Memory B cell (primary cell): ENCODE measurements at regions not wholly inside any gene's neighbourhood (a gene's known extent, or its start where the extent isn't known, plus 50 kb on each side); places are given as distances from the start of the nearest gene placed in this dataset.

Experiments used
- ATAC-seq: fragments of 150-1000 bp; cut with Tn5 transposase; 2 replicates; pipeline ENCODE4 v1.10.0; 2021; ENCODE audit warnings: low read depth, mild to moderate bottlenecking, moderate library complexity
- DNase-seq, 2 donors: peaks; one replicate each; pipeline ENCODE4 v3.0.0; 2022; ENCODE audit warnings: low spot score in 2 of 2
- H3K27ac Mint-ChIP-seq: one replicate; pipeline ENCODE4 v1.8.0; 2022; ENCODE audit warnings: mild to moderate bottlenecking, moderate library complexity, mixed read lengths
- H3K27me3 Mint-ChIP-seq: one replicate; pipeline ENCODE4 v1.8.0; 2022; ENCODE audit warnings: mixed read lengths
- H3K36me3 Mint-ChIP-seq: one replicate; pipeline ENCODE4 v1.8.0; 2022; ENCODE audit warnings: mild to moderate bottlenecking, mixed read lengths
- H3K4me1 Mint-ChIP-seq: one replicate; pipeline ENCODE4 v1.8.0; 2022; ENCODE audit warnings: mixed read lengths
- H3K4me3 Mint-ChIP-seq: one replicate; pipeline ENCODE4 v1.8.0; 2022; ENCODE audit warnings: mild to moderate bottlenecking, moderate library complexity, mixed read lengths
- H3K9me3 Mint-ChIP-seq: one replicate; pipeline ENCODE4 v1.8.0; 2022; ENCODE audit warnings: mixed read lengths

DNA sequence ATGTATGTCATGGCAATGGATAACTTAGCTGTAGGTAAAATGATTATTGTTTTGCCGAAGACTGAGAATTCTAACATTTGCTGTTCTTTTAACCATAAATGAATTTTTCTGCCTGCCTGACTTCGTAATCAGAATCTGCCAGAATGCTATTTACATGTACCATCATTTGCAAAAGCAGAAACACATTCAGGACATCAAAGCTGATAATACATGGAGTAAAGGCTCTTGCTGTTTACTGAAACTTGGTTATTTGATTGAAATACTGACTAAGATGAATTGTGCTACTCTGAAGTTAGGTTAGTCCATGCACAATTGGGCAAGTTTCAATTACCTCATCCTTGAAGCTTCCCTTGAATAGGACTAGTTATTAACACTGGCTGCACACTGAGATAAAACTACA, 293.8 kb downstream of the PLA2G4A start:
- DNase-seq, result no peak
- no peaks in the 10 kb centered on the region for H3K36me3 Mint-ChIP-seq
- no peak overlapping the region for H3K27ac Mint-ChIP-seq
- H3K9me3 Mint-ChIP-seq, result peaks cover under 1% of the 10 kb centered on the region
- H3K4me1 Mint-ChIP-seq, result no peaks in the 10 kb centered on the region
- H3K4me3 Mint-ChIP-seq, result no peak overlapping the region
- ATAC-seq, result no peak
- H3K27me3 Mint-ChIP-seq, result no peaks in the 10 kb centered on the region

DNA sequence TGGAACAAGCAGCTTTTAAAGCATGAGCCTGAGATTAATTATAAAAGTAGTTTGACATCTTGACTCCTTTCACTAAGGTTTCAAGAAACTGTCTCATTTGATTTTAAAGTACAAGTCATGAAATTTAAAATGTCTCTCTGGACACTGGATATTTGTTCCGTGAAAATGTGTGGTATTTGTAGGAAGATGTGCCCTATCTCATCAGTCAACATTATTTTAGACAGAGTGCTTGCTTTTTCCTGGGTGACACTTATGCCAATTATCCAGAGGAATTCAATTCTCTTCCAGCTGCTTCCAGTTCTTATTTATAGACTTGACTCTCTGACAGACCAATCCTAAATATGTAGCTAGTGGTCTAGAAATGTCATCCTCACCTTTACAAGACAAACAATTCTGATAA, 300.4 kb downstream of the PLA2G4A start:
- H3K27me3 Mint-ChIP-seq, result no peaks in the 10 kb centered on the region

DNA sequence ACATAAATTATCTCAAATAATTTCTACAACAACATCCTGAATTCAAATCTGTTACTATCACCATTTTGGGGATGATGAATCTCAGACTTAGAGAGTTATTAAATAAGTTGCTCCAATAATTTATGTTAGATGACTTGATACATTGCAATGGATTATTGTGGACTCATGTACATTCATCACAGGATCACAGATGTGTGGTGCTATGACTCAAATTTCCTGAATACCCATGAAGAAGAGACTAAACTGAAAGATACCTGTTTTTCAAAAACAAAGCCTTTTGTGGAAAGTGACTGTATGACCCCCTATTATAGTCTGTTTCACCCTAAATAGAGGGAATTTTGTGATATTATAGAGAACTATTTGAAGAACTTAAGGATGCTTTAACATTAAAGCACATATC, 315.0 kb downstream of the PLA2G4A start:
- no peak overlapping the region for H3K27ac Mint-ChIP-seq
- H3K4me3 Mint-ChIP-seq, result no peak overlapping the region
- peaks cover 13% of the 10 kb centered on the region for H3K9me3 Mint-ChIP-seq
- ATAC-seq, result no peak
- no peaks in the 10 kb centered on the region for H3K27me3 Mint-ChIP-seq
- no peak for DNase-seq
- H3K36me3 Mint-ChIP-seq, result no peaks in the 10 kb centered on the region
- H3K4me1 Mint-ChIP-seq, result no peaks in the 10 kb centered on the region

More for the DNA sequence above, 300.4 kb downstream of the PLA2G4A start:
- H3K27ac Mint-ChIP-seq, result no peak overlapping the region
- no peak overlapping the region for H3K4me3 Mint-ChIP-seq
- ATAC-seq (no peak), DNase-seq (no peak)
- no peaks in the 10 kb centered on the region for H3K4me1 Mint-ChIP-seq
- peaks cover 4% of the 10 kb centered on the region for H3K9me3 Mint-ChIP-seq
- no peaks in the 10 kb centered on the region for H3K36me3 Mint-ChIP-seq

DNA sequence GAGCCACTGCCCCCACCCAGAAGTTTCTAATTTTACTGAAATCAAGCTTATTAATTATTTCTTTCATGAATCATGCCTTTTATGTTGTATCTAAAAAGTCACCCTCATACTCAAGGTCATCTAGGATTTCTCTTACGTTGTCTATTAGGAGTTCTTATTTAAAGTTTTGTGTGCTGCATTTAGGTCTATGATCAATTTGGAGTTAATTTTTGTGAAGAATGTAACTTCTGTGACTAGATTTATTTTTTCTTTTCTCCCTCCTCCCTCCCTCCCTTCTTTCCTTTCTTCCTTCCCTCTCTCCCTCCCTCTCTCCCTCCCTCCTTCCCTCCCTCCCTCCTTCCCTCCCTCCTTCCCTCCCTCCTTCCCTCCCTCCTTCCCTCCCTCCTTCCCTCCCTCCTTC, 317.6 kb downstream of the PLA2G4A start:
- no peaks in the 10 kb centered on the region for H3K4me1 Mint-ChIP-seq
- H3K27ac Mint-ChIP-seq, result no peak overlapping the region
- H3K4me3 Mint-ChIP-seq, result no peak overlapping the region

GRCh38 chr1:187151555-187151954, 322.8 kb downstream of the PLA2G4A start:
- ATAC-seq (no peak), DNase-seq (no peak)
- Mint-ChIP-seq H3K9me3 (peaks cover 17% of the 10 kb centered on the region), H3K27me3 (no peaks in the 10 kb centered on the region), H3K4me1 (no peaks in the 10 kb centered on the region), H3K4me3 (no peak overlapping the region), H3K27ac (no peak overlapping the region), H3K36me3 (peaks cover 2% of the 10 kb centered on the region)

More for the DNA sequence above, 317.6 kb downstream of the PLA2G4A start:
- no peaks in the 10 kb centered on the region for H3K36me3 Mint-ChIP-seq
- ATAC-seq (no peak), DNase-seq (no peak)
- peaks cover 17% of the 10 kb centered on the region for H3K9me3 Mint-ChIP-seq
- H3K27me3 Mint-ChIP-seq, result no peaks in the 10 kb centered on the region

DNA sequence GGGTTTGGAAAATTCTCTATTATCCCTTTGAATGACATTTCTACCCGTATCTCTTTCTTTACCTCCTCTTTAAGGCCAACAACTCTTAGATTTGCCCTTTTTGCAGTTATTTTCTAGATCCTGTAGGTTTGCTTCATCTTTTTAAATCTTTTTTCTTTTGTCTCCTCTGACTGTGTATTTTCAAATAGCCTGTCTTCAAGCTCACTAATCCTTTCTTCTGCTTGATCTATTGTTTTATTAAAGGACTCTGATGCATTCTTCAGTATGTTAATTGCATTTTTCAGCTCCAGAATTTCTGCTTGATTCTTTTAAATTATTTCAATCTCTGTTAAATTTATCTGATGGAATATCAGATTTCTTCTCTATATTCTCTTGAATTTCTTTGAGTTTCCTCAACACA, 324.3 kb downstream of the PLA2G4A start:
- Mint-ChIP-seq H3K9me3 (peaks cover 11% of the 10 kb centered on the region), H3K27me3 (no peaks in the 10 kb centered on the region), H3K4me1 (no peaks in the 10 kb centered on the region), H3K27ac (no peak overlapping the region), H3K36me3 (peaks cover 2% of the 10 kb centered on the region), H3K4me3 (no peak overlapping the region)
- DNase-seq, result no peak
- no peak for ATAC-seq

- Mint-ChIP-seq H3K27ac (no peak overlapping the region), H3K36me3 (no peaks in the 10 kb centered on the region), H3K4me1 (no peaks in the 10 kb centered on the region), H3K27me3 (no peaks in the 10 kb centered on the region), H3K4me3 (no peak overlapping the region), H3K9me3 (peaks cover 1% of the 10 kb centered on the region)
- ATAC-seq, result no peak
- no peak for DNase-seq
These were observed 328.4 kb downstream of the PLA2G4A start for GRCh38 chr1:187157115-187157514.

DNA sequence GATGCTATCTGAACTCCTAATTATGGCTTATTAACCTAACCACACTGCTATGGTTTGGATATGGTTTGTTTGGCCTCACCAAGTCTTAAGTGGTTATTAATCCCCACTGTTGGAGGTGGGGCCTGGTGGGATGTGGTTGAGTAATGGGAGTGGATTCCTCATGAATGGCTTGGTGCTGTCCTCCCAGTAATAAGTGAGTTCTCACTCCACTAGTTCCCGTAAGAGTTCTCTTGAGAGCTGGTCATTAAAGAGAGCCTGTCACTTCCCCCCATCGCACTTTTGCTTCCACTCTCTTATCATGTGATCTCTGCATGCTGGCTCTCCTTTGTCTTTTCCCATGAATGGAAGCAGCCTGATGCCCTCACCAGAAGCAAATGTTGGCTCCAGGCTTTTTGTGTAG, 328.8 kb downstream of the PLA2G4A start:
- no peaks in the 10 kb centered on the region for H3K9me3 Mint-ChIP-seq
- no peak for ATAC-seq
- no peaks in the 10 kb centered on the region for H3K27me3 Mint-ChIP-seq
- no peaks in the 10 kb centered on the region for H3K4me1 Mint-ChIP-seq
- no peak for DNase-seq
- H3K27ac Mint-ChIP-seq, result no peak overlapping the region
- H3K36me3 Mint-ChIP-seq, result no peaks in the 10 kb centered on the region
- H3K4me3 Mint-ChIP-seq, result no peak overlapping the region

GRCh38 chr1:187167555-187167954, 338.8 kb downstream of the PLA2G4A start:
- no peak for DNase-seq
- Mint-ChIP-seq H3K27me3 (no peaks in the 10 kb centered on the region), H3K9me3 (peaks cover 3% of the 10 kb centered on the region), H3K27ac (no peak overlapping the region), H3K36me3 (no peaks in the 10 kb centered on the region), H3K4me1 (no peaks in the 10 kb centered on the region), H3K4me3 (no peak overlapping the region)
- ATAC-seq, result no peak

GRCh38 chr1:187168297-187168696, 339.5 kb downstream of the PLA2G4A start:
- Mint-ChIP-seq H3K27me3 (no peaks in the 10 kb centered on the region), H3K4me3 (no peak overlapping the region), H3K27ac (no peak overlapping the region), H3K36me3 (no peaks in the 10 kb centered on the region), H3K9me3 (peaks cover 2% of the 10 kb centered on the region), H3K4me1 (no peaks in the 10 kb centered on the region)
- DNase-seq, result no peak
- no peak for ATAC-seq

- DNase-seq, result no peak
- Mint-ChIP-seq H3K4me3 (no peak overlapping the region), H3K27me3 (no peaks in the 10 kb centered on the region), H3K9me3 (peaks cover 8% of the 10 kb centered on the region), H3K27ac (no peak overlapping the region), H3K36me3 (no peaks in the 10 kb centered on the region), H3K4me1 (no peaks in the 10 kb centered on the region)
- no peak for ATAC-seq
These were observed 356.6 kb downstream of the PLA2G4A start for GRCh38 chr1:187185389-187185788.

- no peak for DNase-seq
- Mint-ChIP-seq H3K27me3 (no peaks in the 10 kb centered on the region), H3K4me3 (no peak overlapping the region), H3K36me3 (no peaks in the 10 kb centered on the region), H3K27ac (no peak overlapping the region), H3K4me1 (no peaks in the 10 kb centered on the region), H3K9me3 (peaks cover 4% of the 10 kb centered on the region)
- no peak for ATAC-seq
These were observed 368.9 kb downstream of the PLA2G4A start for GRCh38 chr1:187197685-187198084.

DNA sequence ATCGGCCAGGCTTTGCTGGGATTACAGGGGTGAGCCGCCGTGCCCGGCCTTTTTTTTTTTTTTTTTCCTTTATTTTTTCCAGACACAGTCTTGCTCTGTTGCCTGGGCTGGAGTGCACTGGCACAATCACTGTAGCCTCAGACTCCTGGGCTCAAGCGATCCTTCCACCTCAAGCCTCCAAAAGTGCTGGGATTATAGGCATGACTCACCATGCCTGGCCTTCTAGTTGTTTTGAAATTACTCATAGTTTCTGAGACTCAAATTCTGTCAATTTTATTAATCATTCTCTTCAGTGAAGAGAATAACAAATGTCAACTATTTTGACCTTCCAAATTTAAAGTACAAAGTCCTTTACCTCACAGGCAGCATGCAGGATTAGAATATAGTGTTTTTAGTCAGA, 374.5 kb downstream of the PLA2G4A start:
- H3K4me3 Mint-ChIP-seq, result no peak overlapping the region
- H3K27me3 Mint-ChIP-seq, result no peaks in the 10 kb centered on the region
- no peaks in the 10 kb centered on the region for H3K4me1 Mint-ChIP-seq
- no peak overlapping the region for H3K27ac Mint-ChIP-seq
- DNase-seq, result no peak
- peaks cover 5% of the 10 kb centered on the region for H3K9me3 Mint-ChIP-seq
- no peak for ATAC-seq
- no peaks in the 10 kb centered on the region for H3K36me3 Mint-ChIP-seq

DNA sequence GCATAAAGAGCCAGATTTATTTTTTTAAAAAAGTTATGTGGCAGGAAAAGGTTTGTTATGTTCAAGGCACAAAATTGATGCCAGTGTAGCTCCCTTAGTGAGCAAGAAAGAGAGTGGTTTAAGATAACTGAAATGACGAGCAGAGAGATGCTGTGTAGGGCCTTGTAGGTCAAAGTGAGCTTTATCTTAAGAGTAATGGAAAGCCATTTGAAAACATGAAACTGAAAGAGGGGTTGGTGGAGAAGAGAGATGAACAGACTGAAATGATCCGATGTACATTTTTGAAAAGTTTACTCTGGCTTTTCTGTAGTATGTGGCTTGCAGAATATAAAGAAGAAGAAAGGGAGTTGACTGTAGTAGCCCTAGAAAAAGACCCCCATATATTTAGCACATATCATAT, 383.6 kb downstream of the PLA2G4A start:
- no peaks in the 10 kb centered on the region for H3K36me3 Mint-ChIP-seq
- no peak overlapping the region for H3K4me3 Mint-ChIP-seq
- H3K27me3 Mint-ChIP-seq, result no peaks in the 10 kb centered on the region
- no peaks in the 10 kb centered on the region for H3K4me1 Mint-ChIP-seq
- H3K9me3 Mint-ChIP-seq, result peaks cover 5% of the 10 kb centered on the region
- ATAC-seq (no peak), DNase-seq (no peak)
- no peak overlapping the region for H3K27ac Mint-ChIP-seq

- Mint-ChIP-seq H3K36me3 (no peaks in the 10 kb centered on the region), H3K27me3 (no peaks in the 10 kb centered on the region), H3K9me3 (no peaks in the 10 kb centered on the region), H3K4me1 (no peaks in the 10 kb centered on the region), H3K4me3 (no peak overlapping the region), H3K27ac (no peak overlapping the region)
- no peak for DNase-seq
- ATAC-seq, result no peak
These were observed 397.6 kb downstream of the PLA2G4A start for GRCh38 chr1:187226396-187226795.

GRCh38 chr1:187228790-187229189, 400.0 kb downstream of the PLA2G4A start:
- Mint-ChIP-seq H3K36me3 (no peaks in the 10 kb centered on the region), H3K9me3 (peaks cover 2% of the 10 kb centered on the region), H3K4me3 (no peak overlapping the region), H3K27ac (no peak overlapping the region), H3K4me1 (no peaks in the 10 kb centered on the region), H3K27me3 (no peaks in the 10 kb centered on the region)
- ATAC-seq (no peak), DNase-seq (no peak)
